ENCODE measurements at regions not wholly inside any gene's neighbourhood (a gene's known extent, or its start where the extent isn't known, plus 50 kb on each side); places are given as distances from the start of the nearest gene placed in this dataset.

DNA sequence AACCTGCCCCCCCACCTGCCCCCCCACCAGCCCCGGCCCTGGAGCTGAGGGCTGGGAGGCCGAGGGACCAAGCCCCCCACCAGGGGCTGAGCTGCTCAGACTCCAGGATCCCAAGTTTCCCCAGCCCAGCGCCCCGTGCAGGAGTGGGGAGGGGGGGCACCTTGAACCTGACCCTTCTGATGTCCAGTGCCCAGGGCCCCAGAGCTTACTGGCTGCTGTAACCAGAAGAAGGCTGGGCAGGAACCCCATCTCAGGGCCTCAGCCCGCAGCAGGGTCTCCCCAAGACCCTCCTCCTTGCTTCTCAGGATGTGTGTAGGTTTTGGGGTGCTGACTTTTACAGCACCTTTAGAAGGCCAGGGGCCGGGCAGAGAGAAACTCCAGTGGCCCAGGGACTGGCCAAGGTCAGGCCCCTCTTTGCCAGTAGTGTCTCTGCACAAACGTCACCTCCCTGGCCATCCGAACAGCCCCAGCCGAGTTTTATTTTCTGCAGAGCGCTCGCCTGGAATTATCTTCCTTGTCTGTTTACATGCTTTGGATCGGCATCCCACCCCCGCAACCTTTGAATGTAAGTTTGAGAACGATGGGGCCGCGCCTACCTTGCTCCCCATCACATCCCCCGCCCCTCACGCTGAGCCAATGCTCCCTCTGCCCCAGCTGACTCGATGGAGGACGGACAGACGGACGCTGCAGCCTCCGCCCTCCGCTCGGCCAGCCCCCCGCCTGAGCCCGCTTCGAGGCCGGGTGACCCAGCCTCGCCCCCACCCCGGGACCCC is 70.1 kb upstream of the CASZ1 start:
- Histone ChIP-seq H3K27ac (ENCODE audit: low read depth, low read length) (no peak overlapping the region), H3K4me3 (ENCODE audit: low read depth in 1 of 2, low read length in 2 of 2) (peak overlapping the region in 1 of 2 donors; percentile 54), H3K36me3 (ENCODE audit: control insufficient read depth in 1 of 2, insufficient read depth in 2 of 2, low read length in 2 of 2) (no peaks in the 10 kb centered on the region), H3K9ac (ENCODE audit: low read depth in 1 of 2, low read length in 2 of 2) (no peak overlapping the region), H3K9me3 (ENCODE audit: control insufficient read depth in 1 of 2, low read length in 2 of 2) (no peaks in the 10 kb centered on the region), H3K4me1 (ENCODE audit: control insufficient read depth in 1 of 2, insufficient read depth in 2 of 2, low read length in 2 of 2) (peaks cover 12 to 32% of the 10 kb centered on the region in 2 donors), H3K27me3 (ENCODE audit: control insufficient read depth in 1 of 2, insufficient read depth in 2 of 2, low read length in 2 of 2) (peaks cover 0 to 18% of the 10 kb centered on the region in 2 donors)

DNA sequence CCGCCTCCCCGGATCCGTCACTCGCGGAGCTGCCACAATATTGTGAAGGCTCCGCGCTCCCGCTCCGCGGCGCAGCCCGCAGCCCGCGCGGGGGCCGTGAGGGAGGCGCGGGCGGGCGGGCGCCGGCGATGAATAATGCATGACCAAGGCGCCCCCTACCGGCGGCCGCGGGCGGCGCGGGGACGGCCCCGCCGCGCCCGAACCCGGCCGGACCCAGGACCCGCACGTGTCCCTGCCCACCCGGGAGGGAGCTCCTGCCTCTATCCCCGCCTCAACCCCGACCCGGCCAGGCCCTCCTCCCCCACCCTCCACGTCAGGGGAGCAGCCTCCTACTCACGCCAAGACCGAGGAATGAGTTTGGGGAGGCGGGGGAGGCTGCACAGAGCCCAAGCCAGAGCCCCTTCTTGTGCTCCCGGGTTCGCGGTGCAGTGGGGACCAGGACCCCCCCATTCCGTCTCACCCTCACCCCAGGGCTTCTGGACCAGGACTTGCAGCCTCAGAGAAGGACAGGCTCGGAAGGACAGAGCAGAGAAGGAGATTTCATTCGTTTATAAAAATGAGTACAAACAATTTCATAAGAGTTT is 70.8 kb upstream of the CASZ1 start:
- no peaks in the 10 kb centered on the region for H3K9me3 ChIP-seq (ENCODE audit: control insufficient read depth in 1 of 2, low read length in 2 of 2)
- H3K4me3 ChIP-seq (ENCODE audit: low read depth in 1 of 2, low read length in 2 of 2): peak overlapping the region in 1 of 2 donors; percentile 6
- H3K4me1 ChIP-seq (ENCODE audit: control insufficient read depth in 1 of 2, insufficient read depth in 2 of 2, low read length in 2 of 2): peaks cover 12 to 32% of the 10 kb centered on the region in 2 donors
- no peaks in the 10 kb centered on the region for H3K36me3 ChIP-seq (ENCODE audit: control insufficient read depth in 1 of 2, insufficient read depth in 2 of 2, low read length in 2 of 2)
- H3K9ac ChIP-seq (ENCODE audit: low read depth in 1 of 2, low read length in 2 of 2): no peak overlapping the region
- peaks cover 0 to 18% of the 10 kb centered on the region in 2 donors for H3K27me3 ChIP-seq (ENCODE audit: control insufficient read depth in 1 of 2, insufficient read depth in 2 of 2, low read length in 2 of 2)
- no peak overlapping the region for H3K27ac ChIP-seq (ENCODE audit: low read depth, low read length)

DNA sequence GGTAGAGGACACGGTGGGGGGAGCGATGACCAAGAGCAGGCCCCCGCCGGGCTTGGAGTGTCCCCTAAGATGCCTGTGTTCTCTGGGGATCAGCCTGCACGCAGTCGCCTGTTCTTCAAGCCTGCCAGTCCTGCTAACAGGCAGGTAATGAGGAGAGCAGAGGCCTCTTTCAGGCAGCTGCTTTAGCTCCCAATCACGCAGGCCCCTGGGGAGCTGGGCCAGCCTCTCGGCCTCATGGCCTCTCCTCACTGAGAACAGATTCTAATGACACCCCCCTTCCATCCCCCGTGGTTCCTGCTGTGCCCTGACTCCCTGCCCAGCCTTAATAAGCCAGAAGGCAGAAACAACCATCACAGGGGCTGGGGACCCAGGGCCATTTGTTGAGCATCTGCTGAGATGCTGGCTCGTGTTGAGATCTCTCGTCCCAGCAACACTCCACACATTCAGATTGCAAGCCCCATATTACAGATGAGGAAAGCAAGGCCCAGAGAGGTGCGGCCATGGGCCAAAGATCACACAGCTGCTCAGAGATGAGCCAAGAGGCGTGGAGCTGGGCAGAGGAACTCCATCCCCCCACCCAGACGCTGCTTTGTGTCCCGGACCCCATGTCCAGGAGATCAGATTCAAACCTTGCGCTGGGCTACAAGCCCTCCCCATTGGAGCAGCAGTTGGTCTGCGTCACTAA is 71.6 kb upstream of the CASZ1 start:
- H3K4me3 ChIP-seq (ENCODE audit: low read depth in 1 of 2, low read length in 2 of 2): no peak overlapping the region
- no peaks in the 10 kb centered on the region for H3K9me3 ChIP-seq (ENCODE audit: control insufficient read depth in 1 of 2, low read length in 2 of 2)
- peaks cover 12 to 32% of the 10 kb centered on the region in 2 donors for H3K4me1 ChIP-seq (ENCODE audit: control insufficient read depth in 1 of 2, insufficient read depth in 2 of 2, low read length in 2 of 2)
- H3K36me3 ChIP-seq (ENCODE audit: control insufficient read depth in 1 of 2, insufficient read depth in 2 of 2, low read length in 2 of 2): no peaks in the 10 kb centered on the region
- no peak overlapping the region for H3K9ac ChIP-seq (ENCODE audit: low read depth in 1 of 2, low read length in 2 of 2)
- H3K27me3 ChIP-seq (ENCODE audit: control insufficient read depth in 1 of 2, insufficient read depth in 2 of 2, low read length in 2 of 2): peaks cover 0 to 18% of the 10 kb centered on the region in 2 donors
- no peak overlapping the region for H3K27ac ChIP-seq (ENCODE audit: low read depth, low read length)

DNA sequence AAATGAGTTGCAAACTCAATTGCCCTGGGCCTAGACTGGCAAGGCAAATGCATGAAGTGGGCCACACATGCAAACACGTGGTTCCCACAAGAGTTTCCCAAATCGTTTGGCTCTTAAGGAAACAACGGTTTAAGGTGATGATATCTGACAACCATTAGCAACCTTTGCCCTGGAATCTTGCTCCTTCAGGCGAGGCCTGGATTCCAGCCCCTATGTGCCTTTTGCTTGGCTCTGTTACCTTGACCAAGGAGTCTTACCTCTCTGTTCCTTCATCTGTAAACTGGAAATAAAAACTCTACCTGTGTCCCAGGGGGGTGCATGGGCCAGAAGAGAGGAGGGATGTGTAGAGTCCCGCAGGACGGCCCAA is 72.1 kb upstream of the CASZ1 start:
- Histone ChIP-seq H3K27me3 (ENCODE audit: control insufficient read depth in 1 of 2, insufficient read depth in 2 of 2, low read length in 2 of 2) (peaks cover 0 to 18% of the 10 kb centered on the region in 2 donors), H3K4me3 (ENCODE audit: low read depth in 1 of 2, low read length in 2 of 2) (no peak overlapping the region), H3K36me3 (ENCODE audit: control insufficient read depth in 1 of 2, insufficient read depth in 2 of 2, low read length in 2 of 2) (no peaks in the 10 kb centered on the region), H3K27ac (ENCODE audit: low read depth, low read length) (no peak overlapping the region), H3K4me1 (ENCODE audit: control insufficient read depth in 1 of 2, insufficient read depth in 2 of 2, low read length in 2 of 2) (peaks cover 12 to 32% of the 10 kb centered on the region in 2 donors), H3K9me3 (ENCODE audit: control insufficient read depth in 1 of 2, low read length in 2 of 2) (no peaks in the 10 kb centered on the region), H3K9ac (ENCODE audit: low read depth in 1 of 2, low read length in 2 of 2) (no peak overlapping the region)

DNA sequence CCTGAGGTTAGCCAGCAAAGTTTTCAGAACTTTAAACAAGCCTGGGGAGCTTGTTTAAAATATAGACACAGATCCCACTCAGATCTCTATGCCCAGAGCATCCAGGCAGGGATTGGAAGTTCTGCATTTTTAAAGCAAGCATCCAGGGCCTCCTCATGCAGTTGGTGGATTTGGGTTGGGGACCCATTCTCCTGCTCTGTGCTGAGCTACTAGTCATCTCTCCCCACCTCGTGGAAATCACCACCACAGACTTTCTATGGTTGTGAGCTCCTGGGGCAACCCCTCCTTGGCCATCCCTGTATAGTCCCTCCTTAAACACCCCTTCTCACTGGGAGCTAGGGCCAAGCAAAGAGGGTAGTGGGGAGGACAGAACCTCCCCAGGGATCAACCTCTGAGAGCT is 73.5 kb upstream of the CASZ1 start:
- H3K27me3 ChIP-seq (ENCODE audit: control insufficient read depth in 1 of 2, insufficient read depth in 2 of 2, low read length in 2 of 2): peaks cover 0 to 18% of the 10 kb centered on the region in 2 donors
- no peak overlapping the region for H3K9ac ChIP-seq (ENCODE audit: low read depth in 1 of 2, low read length in 2 of 2)
- no peak overlapping the region for H3K27ac ChIP-seq (ENCODE audit: low read depth, low read length)
- H3K36me3 ChIP-seq (ENCODE audit: control insufficient read depth in 1 of 2, insufficient read depth in 2 of 2, low read length in 2 of 2): no peaks in the 10 kb centered on the region
- H3K9me3 ChIP-seq (ENCODE audit: control insufficient read depth in 1 of 2, low read length in 2 of 2): no peaks in the 10 kb centered on the region
- H3K4me1 ChIP-seq (ENCODE audit: control insufficient read depth in 1 of 2, insufficient read depth in 2 of 2, low read length in 2 of 2): peaks cover 12 to 24% of the 10 kb centered on the region in 2 donors
- H3K4me3 ChIP-seq (ENCODE audit: low read depth in 1 of 2, low read length in 2 of 2): no peak overlapping the region

DNA sequence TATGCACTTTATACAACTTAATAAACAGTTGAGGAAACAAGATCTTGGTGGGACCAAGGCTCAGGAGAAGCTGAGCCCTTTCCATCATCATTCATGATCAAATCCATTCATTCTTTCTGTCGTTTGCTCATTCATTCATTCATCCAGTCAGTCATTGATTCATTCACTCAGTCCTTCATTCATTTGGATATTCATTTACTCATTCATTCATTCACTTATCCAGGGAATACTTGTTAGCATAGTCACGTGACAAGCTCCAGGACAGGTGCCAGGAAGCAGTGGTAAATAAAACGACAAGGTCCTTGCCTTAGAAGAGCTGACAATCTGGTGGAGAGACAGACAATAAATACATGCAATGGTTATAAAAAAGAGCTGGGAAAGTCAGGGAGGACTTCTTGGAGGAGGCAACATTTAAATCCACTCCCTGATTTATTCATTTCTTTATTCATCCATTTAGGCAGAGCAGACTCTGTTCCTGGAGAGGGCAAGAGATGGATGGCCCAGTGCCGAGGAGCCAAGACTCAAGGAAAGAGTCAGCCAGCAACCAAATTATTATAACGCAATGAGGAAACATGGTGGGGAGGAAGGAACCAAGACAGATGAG is 74.1 kb upstream of the CASZ1 start:
- H3K9ac ChIP-seq (ENCODE audit: low read depth in 1 of 2, low read length in 2 of 2): no peak overlapping the region
- H3K4me3 ChIP-seq (ENCODE audit: low read depth in 1 of 2, low read length in 2 of 2): no peak overlapping the region
- H3K27me3 ChIP-seq (ENCODE audit: control insufficient read depth in 1 of 2, insufficient read depth in 2 of 2, low read length in 2 of 2): peaks cover 0 to 18% of the 10 kb centered on the region in 2 donors
- H3K4me1 ChIP-seq (ENCODE audit: control insufficient read depth in 1 of 2, insufficient read depth in 2 of 2, low read length in 2 of 2): peaks cover 12 to 24% of the 10 kb centered on the region in 2 donors
- H3K27ac ChIP-seq (ENCODE audit: low read depth, low read length): no peak overlapping the region
- no peaks in the 10 kb centered on the region for H3K36me3 ChIP-seq (ENCODE audit: control insufficient read depth in 1 of 2, insufficient read depth in 2 of 2, low read length in 2 of 2)
- H3K9me3 ChIP-seq (ENCODE audit: control insufficient read depth in 1 of 2, low read length in 2 of 2): no peaks in the 10 kb centered on the region

DNA sequence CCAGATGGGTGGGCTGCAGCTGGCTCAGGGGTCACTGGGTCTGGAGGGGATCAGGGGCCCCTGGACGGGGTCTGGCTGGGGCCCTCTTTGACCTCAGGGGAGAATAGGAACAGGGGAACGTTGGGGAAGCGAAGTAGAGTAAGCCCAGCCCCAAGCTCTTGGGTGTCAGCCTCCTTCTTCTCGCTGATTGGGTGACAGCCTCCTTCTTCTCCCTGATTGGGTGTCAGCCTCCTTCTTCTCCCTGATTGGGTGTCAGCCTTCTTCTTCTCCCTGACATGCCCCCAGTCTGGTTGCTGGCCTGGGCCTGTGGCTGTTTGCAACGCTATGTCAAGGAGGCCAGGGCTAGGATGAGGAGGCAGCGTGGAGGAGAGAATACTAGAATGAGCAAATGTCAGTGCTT is 76.7 kb upstream of the CASZ1 start:
- H3K36me3 ChIP-seq (ENCODE audit: control insufficient read depth in 1 of 2, insufficient read depth in 2 of 2, low read length in 2 of 2): no peaks in the 10 kb centered on the region
- no peak overlapping the region for H3K4me3 ChIP-seq (ENCODE audit: low read depth in 1 of 2, low read length in 2 of 2)
- H3K27ac ChIP-seq (ENCODE audit: low read depth, low read length): no peak overlapping the region
- no peak overlapping the region for H3K9ac ChIP-seq (ENCODE audit: low read depth in 1 of 2, low read length in 2 of 2)
- peaks cover 0 to 7% of the 10 kb centered on the region in 2 donors for H3K27me3 ChIP-seq (ENCODE audit: control insufficient read depth in 1 of 2, insufficient read depth in 2 of 2, low read length in 2 of 2)
- no peaks in the 10 kb centered on the region for H3K9me3 ChIP-seq (ENCODE audit: control insufficient read depth in 1 of 2, low read length in 2 of 2)
- H3K4me1 ChIP-seq (ENCODE audit: control insufficient read depth in 1 of 2, insufficient read depth in 2 of 2, low read length in 2 of 2): peaks cover 4 to 9% of the 10 kb centered on the region in 2 donors

DNA sequence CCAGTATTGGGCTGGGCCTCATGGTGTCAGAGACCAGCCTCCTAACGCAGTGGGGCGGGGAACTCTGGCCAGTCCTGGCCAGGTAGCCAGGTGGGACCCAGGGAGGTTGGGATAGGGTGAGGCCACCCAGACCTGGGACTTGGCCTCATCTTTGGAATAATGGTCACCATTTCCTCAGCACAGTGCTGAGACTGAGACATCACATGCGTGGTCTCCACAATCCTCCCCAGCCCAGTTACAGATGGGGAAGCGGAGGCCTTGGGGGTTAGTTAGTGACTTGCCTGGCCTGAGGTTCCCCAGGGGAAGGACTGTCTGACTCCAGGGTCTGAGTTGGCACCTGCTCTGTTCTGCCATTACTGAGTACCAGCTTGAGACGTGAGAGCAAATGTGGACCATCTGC is 77.9 kb upstream of the CASZ1 start:
- Histone ChIP-seq H3K4me1 (ENCODE audit: control insufficient read depth in 1 of 2, insufficient read depth in 2 of 2, low read length in 2 of 2) (no peaks in the 10 kb centered on the region), H3K9ac (ENCODE audit: low read depth in 1 of 2, low read length in 2 of 2) (no peak overlapping the region), H3K36me3 (ENCODE audit: control insufficient read depth in 1 of 2, insufficient read depth in 2 of 2, low read length in 2 of 2) (no peaks in the 10 kb centered on the region), H3K9me3 (ENCODE audit: control insufficient read depth in 1 of 2, low read length in 2 of 2) (no peaks in the 10 kb centered on the region), H3K27me3 (ENCODE audit: control insufficient read depth in 1 of 2, insufficient read depth in 2 of 2, low read length in 2 of 2) (no peaks in the 10 kb centered on the region), H3K4me3 (ENCODE audit: low read depth in 1 of 2, low read length in 2 of 2) (no peak overlapping the region), H3K27ac (ENCODE audit: low read depth, low read length) (no peak overlapping the region)

DNA sequence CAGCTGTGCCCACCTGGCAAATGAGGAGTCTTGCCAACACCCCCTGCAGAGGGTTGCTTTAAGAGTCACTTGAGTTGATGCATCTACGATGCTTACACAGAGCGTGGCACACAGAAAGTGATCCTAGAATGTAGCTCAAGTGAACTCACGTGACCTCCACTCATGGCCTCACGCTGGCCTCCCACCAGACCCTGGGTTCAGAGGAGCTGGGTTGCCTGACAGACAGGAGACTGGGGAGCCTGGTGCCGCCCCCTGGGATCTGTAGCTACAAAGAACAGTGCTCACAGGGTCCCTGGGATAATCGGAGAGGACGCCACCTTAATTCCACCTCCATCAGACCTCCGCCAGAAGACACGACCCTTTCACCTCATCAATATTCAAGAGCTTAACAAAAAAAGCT is 81.4 kb upstream of the CASZ1 start:
- H3K27me3 ChIP-seq (ENCODE audit: control insufficient read depth in 1 of 2, insufficient read depth in 2 of 2, low read length in 2 of 2): peaks cover 0 to 3% of the 10 kb centered on the region in 2 donors
- no peaks in the 10 kb centered on the region for H3K4me1 ChIP-seq (ENCODE audit: control insufficient read depth in 1 of 2, insufficient read depth in 2 of 2, low read length in 2 of 2)
- no peaks in the 10 kb centered on the region for H3K36me3 ChIP-seq (ENCODE audit: control insufficient read depth in 1 of 2, insufficient read depth in 2 of 2, low read length in 2 of 2)
- no peak overlapping the region for H3K4me3 ChIP-seq (ENCODE audit: low read depth in 1 of 2, low read length in 2 of 2)
- no peaks in the 10 kb centered on the region for H3K9me3 ChIP-seq (ENCODE audit: control insufficient read depth in 1 of 2, low read length in 2 of 2)
- no peak overlapping the region for H3K27ac ChIP-seq (ENCODE audit: low read depth, low read length)
- no peak overlapping the region for H3K9ac ChIP-seq (ENCODE audit: low read depth in 1 of 2, low read length in 2 of 2)

DNA sequence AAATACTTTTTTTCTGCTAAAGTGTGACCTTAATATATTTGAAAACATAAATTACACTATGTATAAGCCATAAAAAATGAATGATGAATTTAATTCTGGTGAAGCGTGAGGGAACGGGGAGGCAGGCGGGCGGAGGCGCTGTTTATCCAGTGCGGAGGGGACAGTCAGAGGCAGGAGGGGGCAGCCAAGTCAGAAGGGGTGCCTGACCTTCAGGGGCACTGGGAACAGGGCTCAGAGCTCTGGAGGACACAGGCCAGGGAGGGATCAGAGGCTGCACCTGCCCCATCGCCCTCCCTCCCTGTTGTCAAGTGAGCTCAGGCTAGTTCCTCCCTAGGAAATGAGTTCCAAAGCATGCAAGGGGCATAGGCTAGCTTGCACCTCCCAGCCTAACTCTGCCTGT is 82.0 kb upstream of the CASZ1 start:
- no peaks in the 10 kb centered on the region for H3K36me3 ChIP-seq (ENCODE audit: control insufficient read depth in 1 of 2, insufficient read depth in 2 of 2, low read length in 2 of 2)
- no peaks in the 10 kb centered on the region for H3K4me1 ChIP-seq (ENCODE audit: control insufficient read depth in 1 of 2, insufficient read depth in 2 of 2, low read length in 2 of 2)
- H3K4me3 ChIP-seq (ENCODE audit: low read depth in 1 of 2, low read length in 2 of 2): no peak overlapping the region
- H3K9ac ChIP-seq (ENCODE audit: low read depth in 1 of 2, low read length in 2 of 2): no peak overlapping the region
- H3K27me3 ChIP-seq (ENCODE audit: control insufficient read depth in 1 of 2, insufficient read depth in 2 of 2, low read length in 2 of 2): peaks cover 0 to 3% of the 10 kb centered on the region in 2 donors
- H3K9me3 ChIP-seq (ENCODE audit: control insufficient read depth in 1 of 2, low read length in 2 of 2): no peaks in the 10 kb centered on the region
- no peak overlapping the region for H3K27ac ChIP-seq (ENCODE audit: low read depth, low read length)

All from duodenal mucosa (tissue), 2 donors.